ENCODE measurements at regions not wholly inside any gene's neighbourhood (a gene's known extent, or its start where the extent isn't known, plus 50 kb on each side); places are given as distances from the start of the nearest gene placed in this dataset.

GRCh38 chr5:89573345-89573744, 690.4 kb upstream of the MEF2C start:
- TF ChIP-seq CTCF (IDR thresholded peaks at IDR 0.05) = no peak
- TF ChIP-seq POLR2AphosphoS5 (IDR thresholded peaks at IDR 0.05) = no peak
